Neural progenitor cell (in vitro differentiated cells): ENCODE measurements at regions not wholly inside any gene's neighbourhood (a gene's known extent, or its start where the extent isn't known, plus 50 kb on each side); places are given as distances from the start of the nearest gene placed in this dataset.

Experiments
- EZH2phosphoT487 ChIP-seq: fragments of 200-600 bp; sonication (generic); IDR thresholded peaks from 2 replicates; pipeline ENCODE4 v1.6.1; 2017; ENCODE audit warnings: antibody characterized with exemption
- TF ChIP-seq, protein P1 (sequence below): fragments of 200-600 bp; sonication (generic); IDR thresholded peaks from 2 replicates; pipeline ENCODE4 v1.5.1; 2017; ENCODE audit warnings: antibody characterized with exemption, mild to moderate bottlenecking

- TF ChIP-seq EZH2phosphoT487: no peak
- TF ChIP-seq, protein P1, sequence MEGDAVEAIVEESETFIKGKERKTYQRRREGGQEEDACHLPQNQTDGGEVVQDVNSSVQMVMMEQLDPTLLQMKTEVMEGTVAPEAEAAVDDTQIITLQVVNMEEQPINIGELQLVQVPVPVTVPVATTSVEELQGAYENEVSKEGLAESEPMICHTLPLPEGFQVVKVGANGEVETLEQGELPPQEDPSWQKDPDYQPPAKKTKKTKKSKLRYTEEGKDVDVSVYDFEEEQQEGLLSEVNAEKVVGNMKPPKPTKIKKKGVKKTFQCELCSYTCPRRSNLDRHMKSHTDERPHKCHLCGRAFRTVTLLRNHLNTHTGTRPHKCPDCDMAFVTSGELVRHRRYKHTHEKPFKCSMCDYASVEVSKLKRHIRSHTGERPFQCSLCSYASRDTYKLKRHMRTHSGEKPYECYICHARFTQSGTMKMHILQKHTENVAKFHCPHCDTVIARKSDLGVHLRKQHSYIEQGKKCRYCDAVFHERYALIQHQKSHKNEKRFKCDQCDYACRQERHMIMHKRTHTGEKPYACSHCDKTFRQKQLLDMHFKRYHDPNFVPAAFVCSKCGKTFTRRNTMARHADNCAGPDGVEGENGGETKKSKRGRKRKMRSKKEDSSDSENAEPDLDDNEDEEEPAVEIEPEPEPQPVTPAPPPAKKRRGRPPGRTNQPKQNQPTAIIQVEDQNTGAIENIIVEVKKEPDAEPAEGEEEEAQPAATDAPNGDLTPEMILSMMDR: no peak
Measured at GRCh38 chr3:189567322-189567721, 63.9 kb upstream of the TP63 start.
